IMR-90 (cell line): ENCODE measurements at regions not wholly inside any gene's neighbourhood (a gene's known extent, or its start where the extent isn't known, plus 50 kb on each side); places are given as distances from the start of the nearest gene placed in this dataset.

Experiments used
- CHD1 ChIP-seq: IDR thresholded peaks from 2 replicates; pipeline ENCODE4 v1.6.1; 2012; ENCODE audit warnings: low read depth, low read length, improper control_type of control experiment
- FOS ChIP-seq: fragments of 150-350 bp; IDR thresholded peaks from 2 replicates; pipeline ENCODE4 v1.6.1; 2016; ENCODE audit warnings: low read depth, low read length
- MAFK ChIP-seq: IDR thresholded peaks from 2 replicates; pipeline ENCODE4 v1.6.1; 2012; ENCODE audit warnings: low read depth, low read length, improper control_type of control experiment
- MAZ ChIP-seq: IDR thresholded peaks from 2 replicates; pipeline ENCODE4 v1.6.1; 2012; ENCODE audit warnings: low read depth, mild to moderate bottlenecking, low read length, improper control_type of control experiment, moderate library complexity, borderline replicate concordance
- MXI1 ChIP-seq: IDR thresholded peaks from 2 replicates; pipeline ENCODE4 v1.6.1; 2012; ENCODE audit warnings: low read depth, mild to moderate bottlenecking, low read length, moderate library complexity, borderline replicate concordance
- POLR2A ChIP-seq: IDR thresholded peaks from 2 replicates; pipeline ENCODE4 v1.6.1; 2012; ENCODE audit warnings: mild to moderate bottlenecking, low read depth, low read length
- RAD21 ChIP-seq: IDR thresholded peaks from 2 replicates; pipeline ENCODE4 v1.6.1; 2012; ENCODE audit warnings: low read length, improper control_type of control experiment
- RFX5 ChIP-seq: IDR thresholded peaks from 2 replicates; pipeline ENCODE4 v1.8.0; 2012; ENCODE audit warnings: low read depth, mild to moderate bottlenecking, low read length, moderate library complexity
- SMC3 ChIP-seq: fragments of 150-350 bp; IDR thresholded peaks from 2 replicates; pipeline ENCODE4 v1.6.1; 2016; ENCODE audit warnings: low read depth, mild to moderate bottlenecking, antibody characterized with exemption, low read length, moderate library complexity
- TF ChIP-seq, protein P1 (sequence below): conservative IDR thresholded peaks from 2 replicates; pipeline ENCODE4 v1.5.1; 2012; ENCODE audit warnings: mild to moderate bottlenecking, low read depth, low read length, improper control_type of control experiment
- TF ChIP-seq, protein P2 (sequence below): fragments of 150-350 bp; IDR thresholded peaks from 2 replicates; pipeline ENCODE4 v1.6.1; 2016; ENCODE audit warnings: low read depth, mild to moderate bottlenecking, low read length, moderate library complexity, borderline replicate concordance
- TF ChIP-seq, protein P3 (sequence below): fragments of 150-350 bp; IDR thresholded peaks from 2 replicates; pipeline ENCODE4 v1.6.1; 2017; ENCODE audit warnings: mild to moderate bottlenecking, antibody characterized with exemption, low read length, low read depth

DNA sequence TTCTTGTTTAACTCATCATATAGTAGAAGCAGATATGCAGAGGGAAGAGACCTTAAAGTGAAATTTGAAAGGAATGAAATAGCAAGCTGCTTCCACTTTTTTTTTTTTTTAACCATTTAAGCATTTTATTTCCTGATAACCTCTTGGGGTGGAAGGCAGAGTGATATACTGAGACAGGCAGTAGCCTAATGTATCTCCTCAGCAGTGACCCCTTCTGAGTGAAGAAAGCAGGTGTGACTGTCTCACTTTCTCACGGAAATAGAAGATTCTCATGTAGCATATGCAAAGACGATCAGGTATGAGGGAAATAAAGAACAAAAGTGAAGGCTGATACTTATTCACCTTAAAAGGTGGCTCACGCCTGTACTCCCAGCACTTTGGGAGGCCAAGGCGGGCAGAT lies 187.1 kb upstream of the STXBP5 start:
- TF ChIP-seq, protein P1, sequence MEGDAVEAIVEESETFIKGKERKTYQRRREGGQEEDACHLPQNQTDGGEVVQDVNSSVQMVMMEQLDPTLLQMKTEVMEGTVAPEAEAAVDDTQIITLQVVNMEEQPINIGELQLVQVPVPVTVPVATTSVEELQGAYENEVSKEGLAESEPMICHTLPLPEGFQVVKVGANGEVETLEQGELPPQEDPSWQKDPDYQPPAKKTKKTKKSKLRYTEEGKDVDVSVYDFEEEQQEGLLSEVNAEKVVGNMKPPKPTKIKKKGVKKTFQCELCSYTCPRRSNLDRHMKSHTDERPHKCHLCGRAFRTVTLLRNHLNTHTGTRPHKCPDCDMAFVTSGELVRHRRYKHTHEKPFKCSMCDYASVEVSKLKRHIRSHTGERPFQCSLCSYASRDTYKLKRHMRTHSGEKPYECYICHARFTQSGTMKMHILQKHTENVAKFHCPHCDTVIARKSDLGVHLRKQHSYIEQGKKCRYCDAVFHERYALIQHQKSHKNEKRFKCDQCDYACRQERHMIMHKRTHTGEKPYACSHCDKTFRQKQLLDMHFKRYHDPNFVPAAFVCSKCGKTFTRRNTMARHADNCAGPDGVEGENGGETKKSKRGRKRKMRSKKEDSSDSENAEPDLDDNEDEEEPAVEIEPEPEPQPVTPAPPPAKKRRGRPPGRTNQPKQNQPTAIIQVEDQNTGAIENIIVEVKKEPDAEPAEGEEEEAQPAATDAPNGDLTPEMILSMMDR = no peak
- TF ChIP-seq POLR2A (no peak), RFX5 (no peak), MAFK (no peak), SMC3 (no peak), MXI1 (no peak), MAZ (no peak), RAD21 (no peak), CHD1 (no peak), FOS (no peak)
- TF ChIP-seq, protein P2, sequence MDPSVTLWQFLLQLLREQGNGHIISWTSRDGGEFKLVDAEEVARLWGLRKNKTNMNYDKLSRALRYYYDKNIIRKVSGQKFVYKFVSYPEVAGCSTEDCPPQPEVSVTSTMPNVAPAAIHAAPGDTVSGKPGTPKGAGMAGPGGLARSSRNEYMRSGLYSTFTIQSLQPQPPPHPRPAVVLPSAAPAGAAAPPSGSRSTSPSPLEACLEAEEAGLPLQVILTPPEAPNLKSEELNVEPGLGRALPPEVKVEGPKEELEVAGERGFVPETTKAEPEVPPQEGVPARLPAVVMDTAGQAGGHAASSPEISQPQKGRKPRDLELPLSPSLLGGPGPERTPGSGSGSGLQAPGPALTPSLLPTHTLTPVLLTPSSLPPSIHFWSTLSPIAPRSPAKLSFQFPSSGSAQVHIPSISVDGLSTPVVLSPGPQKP = no peak
- TF ChIP-seq, protein P3, sequence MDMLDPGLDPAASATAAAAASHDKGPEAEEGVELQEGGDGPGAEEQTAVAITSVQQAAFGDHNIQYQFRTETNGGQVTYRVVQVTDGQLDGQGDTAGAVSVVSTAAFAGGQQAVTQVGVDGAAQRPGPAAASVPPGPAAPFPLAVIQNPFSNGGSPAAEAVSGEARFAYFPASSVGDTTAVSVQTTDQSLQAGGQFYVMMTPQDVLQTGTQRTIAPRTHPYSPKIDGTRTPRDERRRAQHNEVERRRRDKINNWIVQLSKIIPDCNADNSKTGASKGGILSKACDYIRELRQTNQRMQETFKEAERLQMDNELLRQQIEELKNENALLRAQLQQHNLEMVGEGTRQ = no peak
